H9 (cell line): ENCODE measurements at regions not wholly inside any gene's neighbourhood (a gene's known extent, or its start where the extent isn't known, plus 50 kb on each side); places are given as distances from the start of the nearest gene placed in this dataset.

Experiments used
- DNase-seq: peaks from one replicate; pipeline ENCODE4 v3.0.0-alpha.2; 2017
- H2AFZ ChIP-seq: one replicate; pipeline ENCODE4 v1.6.1; 2013; ENCODE audit warnings: mild to moderate bottlenecking, low read length, control low read depth, moderate library complexity
- H2AK5ac ChIP-seq: 2 replicates; pipeline ENCODE4 v1.6.1; 2013; ENCODE audit warnings: low read length, control low read depth, mixed read lengths; ENCODE audit not compliant: insufficient read length
- H2BK120ac ChIP-seq: one replicate; pipeline ENCODE4 v1.6.1; 2013; ENCODE audit warnings: low read depth, mild to moderate bottlenecking, low read length, control low read depth, inconsistent platforms; ENCODE audit not compliant: poor library complexity, severe bottlenecking
- H2BK12ac ChIP-seq: 2 replicates; pipeline ENCODE4 v1.6.1; 2013; ENCODE audit warnings: low read length, control low read depth, mixed read lengths, low read depth; ENCODE audit not compliant: insufficient read length
- H2BK15ac ChIP-seq: 2 replicates; pipeline ENCODE4 v1.6.1; 2013; ENCODE audit warnings: low read depth, low read length, control low read depth
- H2BK20ac ChIP-seq: one replicate; pipeline ENCODE4 v1.6.1; 2013; ENCODE audit warnings: low read depth, mild to moderate bottlenecking, low read length, control low read depth, inconsistent platforms; ENCODE audit not compliant: poor library complexity, severe bottlenecking
- H2BK5ac ChIP-seq: 2 replicates; pipeline ENCODE4 v1.6.1; 2013; ENCODE audit warnings: low read length, control low read depth, mixed read lengths; ENCODE audit not compliant: insufficient read length
- H3K14ac ChIP-seq: 2 replicates; pipeline ENCODE4 v1.6.1; 2013; ENCODE audit warnings: low read length, control low read depth; ENCODE audit not compliant: insufficient read depth
- H3K18ac ChIP-seq: 2 replicates; pipeline ENCODE4 v1.6.1; 2013; ENCODE audit warnings: low read depth, mild to moderate bottlenecking, mixed read lengths, low read length, control low read depth; ENCODE audit not compliant: insufficient read length
- H3K23ac ChIP-seq: 2 replicates; pipeline ENCODE4 v1.6.1; 2013; ENCODE audit warnings: low read length, control low read depth, mixed read lengths, low read depth; ENCODE audit not compliant: insufficient read length
- H3K23me2 ChIP-seq: 2 replicates; pipeline ENCODE4 v1.6.1; 2013; ENCODE audit warnings: low read depth, mild to moderate bottlenecking, mixed read lengths, low read length, control low read depth; ENCODE audit not compliant: insufficient read length, poor library complexity, severe bottlenecking
- H3K27ac ChIP-seq: 2 replicates; pipeline ENCODE4 v1.5.1; 2013; ENCODE audit warnings: low read length, control low read depth, mixed read lengths, low read depth; ENCODE audit not compliant: insufficient read length
- H3K27me3 ChIP-seq: 2 replicates; pipeline ENCODE4 v1.6.1; 2013; ENCODE audit warnings: low read length, control low read depth, inconsistent platforms; ENCODE audit not compliant: insufficient read depth
- H3K4ac ChIP-seq: 2 replicates; pipeline ENCODE4 v1.6.1; 2013; ENCODE audit warnings: low read depth, mild to moderate bottlenecking, control low read depth, inconsistent platforms, low read length, moderate library complexity
- H3K4me1 ChIP-seq: 2 replicates; pipeline ENCODE4 v1.6.1; 2013; ENCODE audit warnings: low read length, control low read depth, inconsistent platforms; ENCODE audit not compliant: insufficient read depth
- H3K4me2 ChIP-seq: 2 replicates; pipeline ENCODE4 v1.6.1; 2013; ENCODE audit warnings: low read length, control low read depth, mixed read lengths; ENCODE audit not compliant: insufficient read length, insufficient read depth
- H3K56ac ChIP-seq: 2 replicates; pipeline ENCODE4 v1.6.1; 2013; ENCODE audit warnings: low read depth, mild to moderate bottlenecking, mixed read lengths, low read length, control low read depth; ENCODE audit not compliant: insufficient read length
- H3K79me1 ChIP-seq: 2 replicates; pipeline ENCODE4 v1.6.1; 2013; ENCODE audit warnings: low read depth, mild to moderate bottlenecking, moderate library complexity, low read length, control low read depth, inconsistent platforms; ENCODE audit not compliant: insufficient read depth, poor library complexity, severe bottlenecking
- H3K79me2 ChIP-seq: 2 replicates; pipeline ENCODE4 v1.6.1; 2013; ENCODE audit warnings: low read length, control low read depth, inconsistent platforms; ENCODE audit not compliant: insufficient read depth
- H3K9ac ChIP-seq: 2 replicates; pipeline ENCODE4 v1.6.1; 2013; ENCODE audit warnings: low read length, control low read depth, mixed read lengths; ENCODE audit not compliant: insufficient read length; ENCODE audit errors: extremely low read depth
- H3K9me3 ChIP-seq: one replicate; pipeline ENCODE4 v1.6.1; 2013; ENCODE audit warnings: low read depth, low read length, inconsistent platforms; ENCODE audit not compliant: control insufficient read depth
- H3T11ph ChIP-seq: one replicate; pipeline ENCODE4 v1.6.1; 2013; ENCODE audit warnings: mild to moderate bottlenecking, low read length, control low read depth, inconsistent platforms
- H4K20me1 ChIP-seq: one replicate; pipeline ENCODE4 v1.6.1; 2013; ENCODE audit not compliant: control insufficient read depth, insufficient read length, insufficient read depth
- H4K5ac ChIP-seq: 2 replicates; pipeline ENCODE4 v1.6.1; 2013; ENCODE audit warnings: low read depth, mild to moderate bottlenecking, mixed read lengths, low read length, control low read depth; ENCODE audit not compliant: insufficient read length
- H4K8ac ChIP-seq: replicated peaks from 2 replicates; pipeline ENCODE4 v1.6.1; 2013; ENCODE audit warnings: low read length, control low read depth, mixed read lengths, low read depth; ENCODE audit not compliant: insufficient read length
- H4K91ac ChIP-seq: 2 replicates; pipeline ENCODE4 v1.6.1; 2013; ENCODE audit warnings: low read depth, mild to moderate bottlenecking, moderate library complexity, mixed read lengths, low read length, control low read depth; ENCODE audit not compliant: insufficient read length
- H3K27ac Mint-ChIP-seq, 3 experiments: 2 replicates in 2 of 3; 3 replicates in 1 of 3; pipeline ENCODE4 v1.8.0; 2020 to 2021; ENCODE audit warnings: mixed read lengths in 3 of 3, mild to moderate bottlenecking in 1 of 3, moderate library complexity in 1 of 3
- H3K27me3 Mint-ChIP-seq: 2 replicates; pipeline ENCODE4 v1.8.0; 2021; ENCODE audit warnings: low read depth, mild to moderate bottlenecking, moderate library complexity, mixed read lengths
- H3K36me3 Mint-ChIP-seq, 3 experiments: 2 replicates in 2 of 3; 3 replicates in 1 of 3; pipeline ENCODE4 v1.8.0; 2020 to 2021; ENCODE audit warnings: low read depth in 3 of 3, mixed read lengths in 3 of 3; ENCODE audit not compliant: insufficient read depth in 1 of 3
- H3K4me1 Mint-ChIP-seq, 2 experiments: 2 replicates each; pipeline ENCODE4 v1.8.0; 2020; ENCODE audit warnings: mixed read lengths in 2 of 2
- H3K4me3 Mint-ChIP-seq, 2 experiments: 2 replicates in 1 of 2; 3 replicates in 1 of 2; pipeline ENCODE4 v1.8.0; 2020 to 2021; ENCODE audit warnings: mild to moderate bottlenecking in 2 of 2, mixed read lengths in 2 of 2, moderate library complexity in 1 of 2
- H3K9me3 Mint-ChIP-seq, 2 experiments: 2 replicates in 1 of 2; 3 replicates in 1 of 2; pipeline ENCODE4 v1.8.0; 2020; ENCODE audit warnings: mild to moderate bottlenecking in 2 of 2, mixed read lengths in 2 of 2, moderate library complexity in 1 of 2
- TF ChIP-seq, protein P1 (sequence below): fragments of 200-600 bp; sonication (generic); conservative IDR thresholded peaks from 3 replicates; pipeline ENCODE4 v1.8.0; 2021; ENCODE audit warnings: antibody characterized with exemption, mild to moderate bottlenecking

- H3K4me3 Mint-ChIP-seq: no peak overlapping the region
- no peak overlapping the region for H2BK20ac ChIP-seq
- H3K79me2 ChIP-seq: no peaks in the 10 kb centered on the region
- no peak for DNase-seq
- H4K91ac ChIP-seq: no peak overlapping the region
- H3K4me1 ChIP-seq: peaks cover 6% of the 10 kb centered on the region; the same call in 1 of the 2 replicates
- no peak overlapping the region for H2AK5ac ChIP-seq
- no peak overlapping the region for H3K27ac Mint-ChIP-seq
- no peak overlapping the region for H2BK120ac ChIP-seq
- no peaks in the 10 kb centered on the region for H3K23me2 ChIP-seq
- H2AFZ ChIP-seq: no peak overlapping the region
- no peak overlapping the region for H4K8ac ChIP-seq
- no peak overlapping the region for H4K5ac ChIP-seq
- H3K36me3 Mint-ChIP-seq: no peaks in the 10 kb centered on the region
- no peak overlapping the region for H3K27ac ChIP-seq
- no peak overlapping the region for H2BK12ac ChIP-seq
- H3K56ac ChIP-seq: no peak overlapping the region
- H3K9ac ChIP-seq: no peak overlapping the region
- no peak overlapping the region for H2BK5ac ChIP-seq
- H4K20me1 ChIP-seq: no peaks in the 10 kb centered on the region
- H3K9me3 Mint-ChIP-seq: no peaks in the 10 kb centered on the region
- no peak overlapping the region for H3T11ph ChIP-seq
- no peak overlapping the region for H3K4me2 ChIP-seq
- peaks cover 12 to 14% of the 10 kb centered on the region in 2 experiments for H3K4me1 Mint-ChIP-seq
- no peak overlapping the region for H3K4ac ChIP-seq
- no peaks in the 10 kb centered on the region for H3K27me3 Mint-ChIP-seq
- H3K79me1 ChIP-seq: no peaks in the 10 kb centered on the region
- no peaks in the 10 kb centered on the region for H3K27me3 ChIP-seq
- H3K23ac ChIP-seq: no peak overlapping the region
- H3K9me3 ChIP-seq: no peaks in the 10 kb centered on the region
- no peak overlapping the region for H3K14ac ChIP-seq
- TF ChIP-seq, protein P1, sequence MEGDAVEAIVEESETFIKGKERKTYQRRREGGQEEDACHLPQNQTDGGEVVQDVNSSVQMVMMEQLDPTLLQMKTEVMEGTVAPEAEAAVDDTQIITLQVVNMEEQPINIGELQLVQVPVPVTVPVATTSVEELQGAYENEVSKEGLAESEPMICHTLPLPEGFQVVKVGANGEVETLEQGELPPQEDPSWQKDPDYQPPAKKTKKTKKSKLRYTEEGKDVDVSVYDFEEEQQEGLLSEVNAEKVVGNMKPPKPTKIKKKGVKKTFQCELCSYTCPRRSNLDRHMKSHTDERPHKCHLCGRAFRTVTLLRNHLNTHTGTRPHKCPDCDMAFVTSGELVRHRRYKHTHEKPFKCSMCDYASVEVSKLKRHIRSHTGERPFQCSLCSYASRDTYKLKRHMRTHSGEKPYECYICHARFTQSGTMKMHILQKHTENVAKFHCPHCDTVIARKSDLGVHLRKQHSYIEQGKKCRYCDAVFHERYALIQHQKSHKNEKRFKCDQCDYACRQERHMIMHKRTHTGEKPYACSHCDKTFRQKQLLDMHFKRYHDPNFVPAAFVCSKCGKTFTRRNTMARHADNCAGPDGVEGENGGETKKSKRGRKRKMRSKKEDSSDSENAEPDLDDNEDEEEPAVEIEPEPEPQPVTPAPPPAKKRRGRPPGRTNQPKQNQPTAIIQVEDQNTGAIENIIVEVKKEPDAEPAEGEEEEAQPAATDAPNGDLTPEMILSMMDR: no peak
- H2BK15ac ChIP-seq: no peak overlapping the region
- no peak overlapping the region for H3K18ac ChIP-seq
Measured at GRCh38 chr3:26273196-26273595, 349.4 kb upstream of the LRRC3B start.
